H1 (cell line): ENCODE measurements at regions not wholly inside any gene's neighbourhood (a gene's known extent, or its start where the extent isn't known, plus 50 kb on each side); places are given as distances from the start of the nearest gene placed in this dataset.

Experiments
- CTCF ChIA-PET: fragments of 300-600 bp; sonication (Branson Sonifier 250); formaldehyde crosslinking; loops from one replicate; lab custom pipeline; 2021; ENCODE audit not compliant: partially characterized antibody; lab: Charles Lee
- POLR2A ChIA-PET: fragments of 300-600 bp; sonication (Branson Sonifier 250); formaldehyde crosslinking; loops from one replicate; lab custom pipeline; 2021; ENCODE audit warnings: inconsistent platforms; ENCODE audit not compliant: partially characterized antibody; lab: Charles Lee
- DNase-seq, 2 experiments: peaks; one replicate each; pipeline versions ENCODE4 v3.0.0 to v3.0.0-alpha.2; 2010 to 2022; ENCODE audit warnings: low spot score in 2 of 2, low read depth in 1 of 2, mixed read lengths in 1 of 2
- FAIRE-seq: peaks from 2 replicates; lab custom pipeline; 2011; peaks lifted over from hg19 to GRCh38; lab: Jason Lieb, UNC
- H2AFZ ChIP-seq: 2 replicates; pipeline ENCODE4 v1.8.1; 2012; ENCODE audit warnings: low read length, inconsistent platforms
- H2AK5ac ChIP-seq: 2 replicates; pipeline ENCODE4 v1.6.1; 2013; ENCODE audit warnings: low read depth, low read length
- H2BK120ac ChIP-seq: replicated peaks from 2 replicates; pipeline ENCODE3; 2013; ENCODE audit warnings: low read depth, low read length, inconsistent platforms
- H2BK12ac ChIP-seq: 2 replicates; pipeline ENCODE4 v1.6.1; 2013; ENCODE audit warnings: low read depth, low read length
- H2BK15ac ChIP-seq: 2 replicates; pipeline ENCODE4 v1.6.1; 2013; ENCODE audit warnings: low read length
- H2BK20ac ChIP-seq: 2 replicates; pipeline ENCODE4 v1.6.1; 2013; ENCODE audit warnings: low read length
- H2BK5ac ChIP-seq: 2 replicates; pipeline ENCODE4 v1.6.1; 2013; ENCODE audit warnings: low read depth, low read length
- H3K14ac ChIP-seq: 2 replicates; pipeline ENCODE4 v1.6.1; 2013; ENCODE audit warnings: inconsistent platforms; ENCODE audit not compliant: insufficient read length
- H3K18ac ChIP-seq: 2 replicates; pipeline ENCODE4 v1.6.1; 2013; ENCODE audit warnings: low read length; ENCODE audit errors: extremely low read depth
- H3K23ac ChIP-seq: 2 replicates; pipeline ENCODE4 v1.6.1; 2013; ENCODE audit warnings: inconsistent platforms; ENCODE audit not compliant: insufficient read length
- H3K23me2 ChIP-seq: 2 replicates; pipeline ENCODE4 v1.6.1; 2013; ENCODE audit warnings: low read depth, low read length
- H3K27ac ChIP-seq: 2 replicates; pipeline ENCODE4 v1.6.1; 2011; ENCODE audit warnings: low read depth, low read length, inconsistent platforms
- H3K27me3 ChIP-seq, 4 experiments: replicated peaks in 1 of 4; 1 replicate in 1 of 4; 2 replicates in 3 of 4; pipeline versions ENCODE4 v1.6.1 to v1.8.1; 2011 to 2013; ENCODE audit warnings: low read length in 3 of 4, mild to moderate bottlenecking in 3 of 4, inconsistent platforms in 2 of 4, mixed read lengths in 2 of 4, moderate library complexity in 1 of 4; ENCODE audit not compliant: control insufficient read depth in 3 of 4, insufficient read depth in 3 of 4; ENCODE audit errors: extremely low read depth in 1 of 4
- H3K36me3 ChIP-seq, 4 experiments: 2 replicates each; pipeline versions ENCODE4 v1.6.1 to v1.8.1; 2011 to 2013; ENCODE audit warnings: mild to moderate bottlenecking in 4 of 4, low read length in 3 of 4, moderate library complexity in 2 of 4, control low read depth in 1 of 4, inconsistent platforms in 1 of 4; ENCODE audit not compliant: insufficient read depth in 4 of 4, control insufficient read depth in 2 of 4
- H3K4ac ChIP-seq: replicated peaks from 2 replicates; pipeline ENCODE3; 2013; ENCODE audit warnings: low read length, low read depth, mixed read lengths, inconsistent platforms; ENCODE audit not compliant: insufficient read length
- H3K4me1 ChIP-seq, 4 experiments: replicated peaks in 1 of 4; 1 replicate in 1 of 4; 2 replicates in 3 of 4; pipeline versions ENCODE4 v1.6.1 to v1.8.1; 2011 to 2013; ENCODE audit warnings: low read length in 3 of 4, inconsistent platforms in 2 of 4, mixed read lengths in 1 of 4; ENCODE audit not compliant: insufficient read depth in 4 of 4, control insufficient read depth in 3 of 4
- H3K4me2 ChIP-seq, 2 experiments: 2 replicates each; pipeline versions ENCODE4 v1.6.1 to v1.8.1; 2011 to 2013; ENCODE audit warnings: low read depth in 2 of 2, low read length in 2 of 2, control low read depth in 1 of 2, inconsistent platforms in 1 of 2, mild to moderate bottlenecking in 1 of 2; ENCODE audit not compliant: insufficient read depth in 1 of 2
- H3K4me3 ChIP-seq, 4 experiments: fragments of 200-600, 300-600 bp in 1 of 4; sonication (generic), shearing (Covaris generic), sonication (Bioruptor Twin) in 1 of 4; 2 replicates each; pipeline versions ENCODE4 v1.5.1 to v1.8.1; 2011 to 2016; ENCODE audit warnings: low read length in 4 of 4, low read depth in 3 of 4, control low read depth in 2 of 4, inconsistent platforms in 2 of 4, mild to moderate bottlenecking in 2 of 4, mixed read lengths in 1 of 4, moderate library complexity in 1 of 4; ENCODE audit not compliant: insufficient read depth in 2 of 4; ENCODE audit errors: extremely low read depth in 1 of 4
- H3K56ac ChIP-seq: replicated peaks from 2 replicates; pipeline ENCODE3; 2013; ENCODE audit warnings: low read depth, mild to moderate bottlenecking, mixed read lengths, low read length, inconsistent platforms; ENCODE audit not compliant: insufficient read length
- H3K79me1 ChIP-seq: 2 replicates; pipeline ENCODE4 v1.6.1; 2013; ENCODE audit warnings: low read depth, low read length, control low read depth
- H3K79me2 ChIP-seq, 2 experiments: 2 replicates each; pipeline versions ENCODE4 v1.6.1 to v1.8.1; 2012 to 2013; ENCODE audit warnings: low read length in 2 of 2, mild to moderate bottlenecking in 2 of 2, inconsistent platforms in 1 of 2; ENCODE audit not compliant: insufficient read depth in 2 of 2, control insufficient read depth in 1 of 2
- H3K9ac ChIP-seq, 4 experiments: replicated peaks in 1 of 4; 1 replicate in 1 of 4; 2 replicates in 3 of 4; pipeline versions ENCODE4 v1.6.1 to v1.8.1; 2011 to 2013; ENCODE audit warnings: low read depth in 3 of 4, low read length in 3 of 4, control low read depth in 2 of 4, mild to moderate bottlenecking in 2 of 4, moderate library complexity in 2 of 4, inconsistent platforms in 1 of 4; ENCODE audit errors: extremely low read depth in 1 of 4
- H3K9me3 ChIP-seq, 2 experiments: 2 replicates each; pipeline versions ENCODE4 v1.6.1 to v1.8.1; 2012 to 2013; ENCODE audit warnings: mild to moderate bottlenecking in 2 of 2, moderate library complexity in 2 of 2, control low read depth in 1 of 2, inconsistent platforms in 1 of 2, low read depth in 1 of 2, low read length in 1 of 2, mixed read lengths in 1 of 2; ENCODE audit not compliant: insufficient read depth in 2 of 2
- H4K20me1 ChIP-seq, 2 experiments: replicated peaks in 1 of 2; 2 replicates each; pipeline versions ENCODE3 to v1.8.1; 2011 to 2013; ENCODE audit warnings: inconsistent platforms in 2 of 2, low read length in 2 of 2, mild to moderate bottlenecking in 1 of 2; ENCODE audit not compliant: insufficient read depth in 2 of 2, control insufficient read depth in 1 of 2
- H4K5ac ChIP-seq: 2 replicates; pipeline ENCODE4 v1.6.1; 2013; ENCODE audit warnings: low read length, low read depth, mixed read lengths, inconsistent platforms; ENCODE audit not compliant: insufficient read length
- H4K8ac ChIP-seq: 2 replicates; pipeline ENCODE4 v1.8.0; 2013; ENCODE audit warnings: mild to moderate bottlenecking, moderate library complexity, low read length, inconsistent platforms; ENCODE audit not compliant: insufficient read depth; ENCODE audit errors: extremely low read depth
- H4K91ac ChIP-seq: replicated peaks from 2 replicates; pipeline ENCODE3; 2013; ENCODE audit warnings: low read length, mixed read lengths, inconsistent platforms; ENCODE audit not compliant: insufficient read length
- CREB1 ChIP-seq: IDR thresholded peaks from 2 replicates; pipeline ENCODE4 v1.6.1; 2012; ENCODE audit warnings: inconsistent platforms
- CTBP2 ChIP-seq: IDR thresholded peaks from 2 replicates; pipeline ENCODE4 v1.7.0; 2011; ENCODE audit warnings: borderline replicate concordance, mild to moderate bottlenecking, moderate library complexity, mixed read lengths, low read length; ENCODE audit not compliant: insufficient read depth, insufficient read length
- EP300 ChIP-seq, 2 experiments: IDR thresholded peaks; 1 replicate in 1 of 2; 2 replicates in 1 of 2; pipeline ENCODE4 v1.6.1; 2011 to 2012; ENCODE audit warnings: low read depth in 2 of 2, low read length in 2 of 2, mild to moderate bottlenecking in 2 of 2, borderline replicate concordance in 1 of 2, inconsistent platforms in 1 of 2, moderate library complexity in 1 of 2
- MAFK ChIP-seq: IDR thresholded peaks from 2 replicates; pipeline ENCODE4 v1.6.1; 2012; ENCODE audit warnings: low read depth, mild to moderate bottlenecking, improper control_type of control experiment, low read length
- NRF1 ChIP-seq: IDR thresholded peaks from 2 replicates; pipeline ENCODE4 v1.6.1; 2011; ENCODE audit warnings: mild to moderate bottlenecking, low read depth, low read length, improper control_type of control experiment
- WGBS, 2 experiments: shearing (Covaris generic) in 1 of 2; methylation state at CpG; one replicate each; pipeline versions ENCODE4 v1.1.6 to v1.1.7; 2013 to 2015; ENCODE audit warnings: low lambda C conversion rate in 2 of 2, mixed read lengths in 2 of 2, inconsistent platforms in 1 of 2, low coverage in 1 of 2, missing lambda C conversion rate in 1 of 2; ENCODE audit not compliant: insufficient replicate concordance in 2 of 2, insufficient coverage in 1 of 2, insufficient read length in 1 of 2; ENCODE audit errors: extremely low coverage in 1 of 2, missing lambda C conversion rate in 1 of 2; 5-methylcytosine and 5-hydroxymethylcytosine counted together
- TF ChIP-seq, protein P1 (sequence below), 3 experiments: IDR thresholded peaks; 1 replicate in 2 of 3; 2 replicates in 1 of 3; pipeline versions ENCODE4 v1.5.1 to v1.6.1; 2011; ENCODE audit warnings: low read length in 3 of 3, mild to moderate bottlenecking in 3 of 3, inconsistent platforms in 2 of 3, low read depth in 1 of 3, moderate library complexity in 1 of 3; ENCODE audit not compliant: insufficient read depth in 1 of 3; ENCODE audit errors: control extremely low read depth in 1 of 3
- TF ChIP-seq, protein P2 (sequence below): IDR thresholded peaks from 2 replicates; pipeline ENCODE4 v1.6.1; 2012; ENCODE audit warnings: inconsistent platforms
- TF ChIP-seq, protein P3 (sequence below): IDR thresholded peaks from 2 replicates; pipeline ENCODE4 v1.6.1; 2012; ENCODE audit warnings: inconsistent platforms

DNA sequence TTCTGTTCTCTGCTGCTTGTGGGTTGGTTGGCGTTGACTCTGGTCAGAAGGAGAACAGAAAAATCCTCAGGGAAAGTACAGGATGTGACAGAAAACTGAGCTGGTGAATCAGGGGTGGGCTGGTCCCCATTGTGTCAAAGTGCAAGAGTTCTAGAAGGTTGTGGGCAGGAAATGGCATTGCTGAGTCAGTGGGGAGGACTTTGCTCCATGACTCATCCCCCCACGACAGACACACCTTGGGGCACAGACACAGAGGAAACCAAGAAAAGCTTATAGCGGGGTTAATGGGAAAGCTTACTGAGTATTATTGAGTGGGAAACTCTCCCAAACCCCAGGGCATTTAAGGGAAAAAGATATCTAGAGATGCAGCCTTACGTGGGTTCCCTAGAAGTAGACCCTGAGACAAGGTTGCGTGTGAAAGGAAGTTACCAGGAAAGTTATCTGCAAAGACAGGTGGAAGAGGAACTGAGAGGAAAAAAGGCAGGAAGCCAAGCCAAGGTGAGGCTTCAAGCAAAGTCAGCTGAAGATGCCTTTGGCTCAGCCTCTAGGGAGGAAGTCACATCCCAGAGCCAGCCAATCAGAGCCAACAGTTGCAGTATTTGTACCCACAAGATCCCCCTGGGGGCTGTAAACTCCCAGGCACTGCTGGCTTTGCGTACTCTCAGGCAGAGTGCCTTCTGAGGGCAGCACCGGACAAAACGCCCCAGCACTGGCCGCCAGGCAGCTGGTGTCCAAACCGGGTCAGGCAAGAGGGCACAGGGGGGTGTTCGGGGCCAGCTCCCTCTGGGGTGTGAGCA, 86.4 kb downstream of the FOXL1 start:
- 0 out of 2 replicates have a peak overlapping the region, but pooled peaks have one; percentile 9 for H2AFZ ChIP-seq
- no peak overlapping the region for H2BK120ac ChIP-seq
- H3K14ac ChIP-seq: no peak overlapping the region
- no peak overlapping the region for H3K18ac ChIP-seq
- no peak overlapping the region for H3K4ac ChIP-seq
- H3K4me3 ChIP-seq: no peak overlapping the region
- FAIRE-seq: no peak
- WGBS, 2 experiments: 89% methylated on average over 11 of the region's 11 CpGs; no CpG with 5 or more reads in 1 of the 2 experiments
- ChIA-PET POLR2A (no interaction called here), CTCF (interaction anchor here (0.6 to 0.8 kb wide), 5 partner anchors 93 to 278 kb away, joined by 3 read pairs; no protein-coding TSS in a partner anchor)
- H3K4me1 ChIP-seq: peaks cover 3 to 9% (median 5%) of the 10 kb centered on the region in 4 experiments; a peak in 5 of 7 replicates
- no peak overlapping the region for H3K4me2 ChIP-seq
- H3K36me3 ChIP-seq: no peaks in the 10 kb centered on the region
- no peaks in the 10 kb centered on the region for H3K79me1 ChIP-seq
- H2BK5ac ChIP-seq: no peak overlapping the region
- no peak overlapping the region for H4K5ac ChIP-seq
- no peaks in the 10 kb centered on the region for H3K23me2 ChIP-seq
- H3K56ac ChIP-seq: no peak overlapping the region
- H3K9me3 ChIP-seq: 0 out of 4 replicates have a peak, but pooled peaks cover 0 to 2% of the 10 kb centered on the region in 2 experiments
- no peaks in the 10 kb centered on the region; a peak in 1 of 7 replicates for H3K27me3 ChIP-seq
- H2BK12ac ChIP-seq: no peak overlapping the region
- H4K20me1 ChIP-seq: no peaks in the 10 kb centered on the region
- no peak overlapping the region; the same call in 1 of the 2 replicates for H4K8ac ChIP-seq
- H3K27ac ChIP-seq: no peak overlapping the region
- no peaks in the 10 kb centered on the region for H3K79me2 ChIP-seq
- no peak overlapping the region for H3K9ac ChIP-seq
- no peak overlapping the region for H3K23ac ChIP-seq
- H2AK5ac ChIP-seq: no peak overlapping the region
- no peak overlapping the region for H2BK20ac ChIP-seq
- peak overlapping the region; percentile 21; the same call in 1 of the 2 replicates for H2BK15ac ChIP-seq
- no peak overlapping the region for H4K91ac ChIP-seq
- no peak for DNase-seq
- TF ChIP-seq, protein P1, sequence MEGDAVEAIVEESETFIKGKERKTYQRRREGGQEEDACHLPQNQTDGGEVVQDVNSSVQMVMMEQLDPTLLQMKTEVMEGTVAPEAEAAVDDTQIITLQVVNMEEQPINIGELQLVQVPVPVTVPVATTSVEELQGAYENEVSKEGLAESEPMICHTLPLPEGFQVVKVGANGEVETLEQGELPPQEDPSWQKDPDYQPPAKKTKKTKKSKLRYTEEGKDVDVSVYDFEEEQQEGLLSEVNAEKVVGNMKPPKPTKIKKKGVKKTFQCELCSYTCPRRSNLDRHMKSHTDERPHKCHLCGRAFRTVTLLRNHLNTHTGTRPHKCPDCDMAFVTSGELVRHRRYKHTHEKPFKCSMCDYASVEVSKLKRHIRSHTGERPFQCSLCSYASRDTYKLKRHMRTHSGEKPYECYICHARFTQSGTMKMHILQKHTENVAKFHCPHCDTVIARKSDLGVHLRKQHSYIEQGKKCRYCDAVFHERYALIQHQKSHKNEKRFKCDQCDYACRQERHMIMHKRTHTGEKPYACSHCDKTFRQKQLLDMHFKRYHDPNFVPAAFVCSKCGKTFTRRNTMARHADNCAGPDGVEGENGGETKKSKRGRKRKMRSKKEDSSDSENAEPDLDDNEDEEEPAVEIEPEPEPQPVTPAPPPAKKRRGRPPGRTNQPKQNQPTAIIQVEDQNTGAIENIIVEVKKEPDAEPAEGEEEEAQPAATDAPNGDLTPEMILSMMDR (IDR thresholded peaks at IDR 0.05; ENCODE audit: control extremely low read depth in 1 of 3, insufficient read depth in 1 of 3, low read depth in 1 of 3, low read length in 3 of 3): no peak
- no peak for TF ChIP-seq NRF1
- TF ChIP-seq EP300 (IDR thresholded peaks at IDR 0.05; ENCODE audit: borderline replicate concordance in 1 of 2, low read depth in 2 of 2, low read length in 2 of 2): no peak
- TF ChIP-seq, protein P2, sequence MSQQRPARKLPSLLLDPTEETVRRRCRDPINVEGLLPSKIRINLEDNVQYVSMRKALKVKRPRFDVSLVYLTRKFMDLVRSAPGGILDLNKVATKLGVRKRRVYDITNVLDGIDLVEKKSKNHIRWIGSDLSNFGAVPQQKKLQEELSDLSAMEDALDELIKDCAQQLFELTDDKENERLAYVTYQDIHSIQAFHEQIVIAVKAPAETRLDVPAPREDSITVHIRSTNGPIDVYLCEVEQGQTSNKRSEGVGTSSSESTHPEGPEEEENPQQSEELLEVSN: no peak
- no peak for TF ChIP-seq MAFK
- TF ChIP-seq CTBP2: no peak
- TF ChIP-seq, protein P3, sequence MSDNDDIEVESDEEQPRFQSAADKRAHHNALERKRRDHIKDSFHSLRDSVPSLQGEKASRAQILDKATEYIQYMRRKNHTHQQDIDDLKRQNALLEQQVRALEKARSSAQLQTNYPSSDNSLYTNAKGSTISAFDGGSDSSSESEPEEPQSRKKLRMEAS: no peak
- no peak for TF ChIP-seq CREB1
